ENCODE measurements at regions not wholly inside any gene's neighbourhood (a gene's known extent, or its start where the extent isn't known, plus 50 kb on each side); places are given as distances from the start of the nearest gene placed in this dataset.
A peak's percentile ranks its signal among the peaks of the same experiment; 100 is the strongest.

DNA sequence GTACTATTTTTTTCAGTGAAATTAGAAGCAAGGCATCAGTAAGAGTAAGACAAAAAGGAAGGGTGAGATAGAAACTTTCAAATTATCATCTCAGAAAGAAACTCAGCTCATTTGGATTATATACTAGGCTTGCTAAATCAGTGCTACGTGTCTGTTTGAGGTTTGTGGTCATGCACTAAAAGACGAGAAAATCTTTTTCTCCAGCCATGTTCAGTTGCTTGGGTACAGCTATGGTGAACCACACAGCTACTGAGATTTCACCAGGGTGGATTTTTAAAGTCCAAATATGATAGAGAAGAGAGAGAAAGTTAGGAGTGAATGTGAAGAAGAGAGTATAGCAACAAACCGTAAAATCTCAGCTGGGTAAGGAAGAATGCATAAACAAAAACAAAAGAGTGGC, 161.6 kb downstream of the PTH2R start:
- Histone ChIP-seq H3K36me3 (ENCODE audit: low read depth, missing control alignments) (no peaks in the 10 kb centered on the region), H3K4me1 (no peaks in the 10 kb centered on the region), H3K27me3 (no peaks in the 10 kb centered on the region), H3K27ac (no peak overlapping the region), H3K4me3 (no peak overlapping the region), H3K9me3 (no peaks in the 10 kb centered on the region)
- 83 to 84% methylated on average over 3 of the region's 3 CpGs for WGBS, 2 donors
- intact Hi-C loops (cut with DNase I; ENCODE audit: low total_unique reads): no loop called here
- no peak for DNase-seq
- no peak for TF ChIP-seq POLR2A (IDR thresholded peaks at IDR 0.05)
- TF ChIP-seq, protein P1, sequence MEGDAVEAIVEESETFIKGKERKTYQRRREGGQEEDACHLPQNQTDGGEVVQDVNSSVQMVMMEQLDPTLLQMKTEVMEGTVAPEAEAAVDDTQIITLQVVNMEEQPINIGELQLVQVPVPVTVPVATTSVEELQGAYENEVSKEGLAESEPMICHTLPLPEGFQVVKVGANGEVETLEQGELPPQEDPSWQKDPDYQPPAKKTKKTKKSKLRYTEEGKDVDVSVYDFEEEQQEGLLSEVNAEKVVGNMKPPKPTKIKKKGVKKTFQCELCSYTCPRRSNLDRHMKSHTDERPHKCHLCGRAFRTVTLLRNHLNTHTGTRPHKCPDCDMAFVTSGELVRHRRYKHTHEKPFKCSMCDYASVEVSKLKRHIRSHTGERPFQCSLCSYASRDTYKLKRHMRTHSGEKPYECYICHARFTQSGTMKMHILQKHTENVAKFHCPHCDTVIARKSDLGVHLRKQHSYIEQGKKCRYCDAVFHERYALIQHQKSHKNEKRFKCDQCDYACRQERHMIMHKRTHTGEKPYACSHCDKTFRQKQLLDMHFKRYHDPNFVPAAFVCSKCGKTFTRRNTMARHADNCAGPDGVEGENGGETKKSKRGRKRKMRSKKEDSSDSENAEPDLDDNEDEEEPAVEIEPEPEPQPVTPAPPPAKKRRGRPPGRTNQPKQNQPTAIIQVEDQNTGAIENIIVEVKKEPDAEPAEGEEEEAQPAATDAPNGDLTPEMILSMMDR (IDR thresholded peaks at IDR 0.05): no peak

DNA sequence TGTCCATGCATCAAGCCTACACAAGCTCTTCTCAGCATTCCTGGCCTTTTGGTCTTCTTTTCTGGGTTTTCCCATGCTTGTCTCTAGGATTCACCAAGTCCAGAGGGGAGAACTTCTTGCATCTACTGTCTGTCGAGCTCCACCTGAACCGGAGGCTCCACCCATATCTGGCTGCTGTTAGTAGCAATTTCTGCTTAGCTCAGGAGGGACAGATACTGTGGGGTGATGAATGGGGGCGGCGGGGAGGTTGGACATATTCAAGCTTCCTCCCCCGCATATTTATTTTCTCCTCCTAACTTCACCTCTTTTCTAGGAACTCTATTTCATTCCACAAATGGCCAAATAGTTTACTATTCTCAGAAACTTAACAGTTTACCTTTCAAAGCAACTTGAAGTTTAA, 163.5 kb downstream of the PTH2R start:
- no peak for DNase-seq
- intact Hi-C loops (cut with DNase I; ENCODE audit: low total_unique reads): no loop called here
- Histone ChIP-seq H3K9me3 (no peaks in the 10 kb centered on the region), H3K27ac (no peak overlapping the region), H3K27me3 (no peaks in the 10 kb centered on the region), H3K36me3 (ENCODE audit: low read depth, missing control alignments) (no peaks in the 10 kb centered on the region), H3K4me1 (no peaks in the 10 kb centered on the region), H3K4me3 (no peak overlapping the region)
- WGBS, 2 donors: 47 to 73% methylated on average over 5 of the region's 5 CpGs
- TF ChIP-seq, protein P1 (IDR thresholded peaks at IDR 0.05): no peak
- no peak for TF ChIP-seq POLR2A (IDR thresholded peaks at IDR 0.05)

DNA sequence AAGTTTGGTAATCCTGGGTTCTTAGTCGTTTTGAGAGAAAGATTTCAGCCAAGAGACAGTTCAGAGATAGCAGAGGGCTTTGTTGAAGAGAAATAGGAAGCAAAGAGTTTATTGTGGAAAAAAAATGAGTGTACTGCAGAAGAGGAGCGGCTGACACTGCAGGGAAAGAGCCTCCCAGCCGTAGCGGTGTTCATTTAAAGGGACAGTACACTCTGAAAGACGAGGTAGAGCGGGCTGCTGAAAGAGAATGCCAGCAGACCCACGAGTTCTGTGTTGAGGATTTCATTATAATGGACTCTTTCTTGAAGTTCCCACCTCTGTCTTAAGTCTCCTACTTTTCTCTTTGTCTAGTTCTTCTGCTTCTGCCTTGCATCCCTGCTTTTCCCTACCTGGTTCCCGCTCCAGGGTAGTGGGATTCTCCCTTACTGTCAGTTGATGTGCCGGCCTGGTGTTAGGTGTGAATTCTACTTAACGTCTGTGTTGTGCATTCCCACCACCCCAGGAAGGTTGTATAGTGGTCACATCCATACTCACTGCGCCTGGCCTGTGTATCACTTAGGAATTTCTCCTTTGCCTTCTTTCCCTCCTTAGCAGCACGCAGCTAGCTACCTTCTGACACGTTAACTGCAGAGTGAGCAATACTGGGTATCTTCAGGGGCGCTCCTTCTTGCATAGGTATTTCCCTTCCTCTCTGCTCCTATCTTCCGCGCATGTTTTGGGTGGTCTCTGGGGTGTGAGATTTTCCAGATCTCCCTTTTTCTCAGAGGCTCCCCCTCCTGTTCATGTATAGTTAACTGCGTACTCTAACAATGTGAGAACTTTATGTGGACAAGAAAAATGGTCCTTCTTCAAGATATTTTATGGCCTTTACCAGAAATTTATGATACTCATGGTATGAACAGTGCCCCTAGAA, 164.5 kb downstream of the PTH2R start:
- DNase-seq: peak; percentile 32
- no peaks in the 10 kb centered on the region for H3K36me3 ChIP-seq (ENCODE audit: low read depth, missing control alignments)
- TF ChIP-seq POLR2A (IDR thresholded peaks at IDR 0.05): no peak
- TF ChIP-seq, protein P1 (IDR thresholded peaks at IDR 0.05): no peak
- 41 to 46% methylated on average over 17 of the region's 17 CpGs for WGBS, 2 donors
- intact Hi-C loops (cut with DNase I; ENCODE audit: low total_unique reads): no loop called here
- H3K4me1 ChIP-seq: no peaks in the 10 kb centered on the region
- H3K4me3 ChIP-seq: peak overlapping the region in 1 of 2 donors; percentile 2
- no peak overlapping the region for H3K27ac ChIP-seq
- H3K9me3 ChIP-seq: no peaks in the 10 kb centered on the region
- no peaks in the 10 kb centered on the region for H3K27me3 ChIP-seq

DNA sequence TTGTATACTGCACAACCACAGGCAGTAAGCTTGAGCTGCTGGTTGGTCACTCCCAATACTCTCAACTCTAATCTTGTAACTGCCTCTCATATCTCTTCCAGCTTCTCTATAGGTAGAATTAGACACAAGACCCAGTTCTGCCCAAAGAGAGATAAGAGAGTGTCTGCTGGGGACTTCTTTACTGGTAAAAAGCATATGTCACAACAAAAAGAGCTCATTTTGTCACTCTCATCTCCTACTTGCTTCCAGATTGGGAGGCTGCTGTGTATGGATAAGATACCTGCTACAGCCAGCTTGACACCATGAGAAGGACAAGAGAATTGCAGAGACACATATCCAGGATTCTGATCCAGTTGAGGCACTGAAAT, 165.2 kb downstream of the PTH2R start:
- no peak for TF ChIP-seq POLR2A (IDR thresholded peaks at IDR 0.05)
- TF ChIP-seq, protein P1 (IDR thresholded peaks at IDR 0.05): no peak
- H3K9me3 ChIP-seq: no peaks in the 10 kb centered on the region
- H3K36me3 ChIP-seq (ENCODE audit: low read depth, missing control alignments): no peaks in the 10 kb centered on the region
- no peak overlapping the region for H3K4me3 ChIP-seq
- no peak for DNase-seq
- H3K27ac ChIP-seq: no peak overlapping the region
- no peaks in the 10 kb centered on the region for H3K4me1 ChIP-seq
- intact Hi-C loops (cut with DNase I; ENCODE audit: low total_unique reads): no loop called here
- no peaks in the 10 kb centered on the region for H3K27me3 ChIP-seq

DNA sequence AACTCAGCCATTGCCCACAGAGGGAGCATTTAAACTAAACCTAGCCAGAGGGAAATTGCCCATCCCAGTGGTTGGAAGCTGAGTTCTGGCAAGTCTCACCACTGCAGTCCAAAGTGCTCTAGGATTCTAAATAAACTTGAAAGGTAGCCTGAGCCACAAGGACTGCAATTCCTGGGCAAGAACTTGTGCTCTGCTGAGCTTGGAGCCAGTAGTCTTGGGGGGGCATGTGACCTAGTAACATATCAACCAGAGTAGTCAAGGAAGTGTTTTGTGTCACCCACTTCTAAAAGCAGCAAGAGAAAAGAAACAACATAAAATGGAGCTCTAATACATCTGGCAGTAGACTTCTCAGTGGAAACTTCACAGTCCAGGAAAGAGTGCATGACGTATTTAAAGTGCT, 167.0 kb downstream of the PTH2R start:
- Histone ChIP-seq H3K27ac (no peak overlapping the region), H3K27me3 (no peaks in the 10 kb centered on the region), H3K36me3 (ENCODE audit: low read depth, missing control alignments) (no peaks in the 10 kb centered on the region), H3K9me3 (no peaks in the 10 kb centered on the region), H3K4me3 (no peak overlapping the region), H3K4me1 (no peaks in the 10 kb centered on the region)
- no peak for TF ChIP-seq POLR2A (IDR thresholded peaks at IDR 0.05)
- TF ChIP-seq, protein P1 (IDR thresholded peaks at IDR 0.05): no peak
- intact Hi-C loops (cut with DNase I; ENCODE audit: low total_unique reads): no loop called here
- DNase-seq: no peak
- WGBS, 2 donors: 84 to 90% methylated on average over 1 of the region's 1 CpG
